Mammary epithelial cell (primary cell): ENCODE measurements at regions not wholly inside any gene's neighbourhood (a gene's known extent, or its start where the extent isn't known, plus 50 kb on each side); places are given as distances from the start of the nearest gene placed in this dataset.

ENCODE experiments used
- EZH2 ChIP-seq: IDR thresholded peaks from 2 replicates; pipeline ENCODE4 v1.6.1; 2012; ENCODE audit warnings: low read length, inconsistent platforms, borderline replicate concordance
- TF ChIP-seq, protein P1 (sequence below), 2 donors: IDR thresholded peaks in 1 of 2; conservative IDR thresholded peaks in 1 of 2; 2 replicates each; pipeline ENCODE4 v1.5.1; 2011 to 2012; ENCODE audit warnings: inconsistent platforms in 2 of 2, low read length in 2 of 2, mild to moderate bottlenecking in 2 of 2, control low read depth in 1 of 2, low read depth in 1 of 2; ENCODE audit not compliant: insufficient read depth in 1 of 2; ENCODE audit errors: extremely low read depth in 1 of 2

GRCh38 chr3:72078676-72079368, 293.9 kb upstream of the PROK2 start:
- TF ChIP-seq, protein P1, sequence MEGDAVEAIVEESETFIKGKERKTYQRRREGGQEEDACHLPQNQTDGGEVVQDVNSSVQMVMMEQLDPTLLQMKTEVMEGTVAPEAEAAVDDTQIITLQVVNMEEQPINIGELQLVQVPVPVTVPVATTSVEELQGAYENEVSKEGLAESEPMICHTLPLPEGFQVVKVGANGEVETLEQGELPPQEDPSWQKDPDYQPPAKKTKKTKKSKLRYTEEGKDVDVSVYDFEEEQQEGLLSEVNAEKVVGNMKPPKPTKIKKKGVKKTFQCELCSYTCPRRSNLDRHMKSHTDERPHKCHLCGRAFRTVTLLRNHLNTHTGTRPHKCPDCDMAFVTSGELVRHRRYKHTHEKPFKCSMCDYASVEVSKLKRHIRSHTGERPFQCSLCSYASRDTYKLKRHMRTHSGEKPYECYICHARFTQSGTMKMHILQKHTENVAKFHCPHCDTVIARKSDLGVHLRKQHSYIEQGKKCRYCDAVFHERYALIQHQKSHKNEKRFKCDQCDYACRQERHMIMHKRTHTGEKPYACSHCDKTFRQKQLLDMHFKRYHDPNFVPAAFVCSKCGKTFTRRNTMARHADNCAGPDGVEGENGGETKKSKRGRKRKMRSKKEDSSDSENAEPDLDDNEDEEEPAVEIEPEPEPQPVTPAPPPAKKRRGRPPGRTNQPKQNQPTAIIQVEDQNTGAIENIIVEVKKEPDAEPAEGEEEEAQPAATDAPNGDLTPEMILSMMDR (conservative IDR thresholded peaks at IDR 0.05 in 1 of 2, IDR thresholded peaks at IDR 0.05 in 1 of 2; ENCODE audit: extremely low read depth in 1 of 2, insufficient read depth in 1 of 2, low read depth in 1 of 2, low read length in 2 of 2): no peak
- TF ChIP-seq EZH2: no peak
